GM19035 (cell line): ENCODE measurements at regions not wholly inside any gene's neighbourhood (a gene's known extent, or its start where the extent isn't known, plus 50 kb on each side); places are given as distances from the start of the nearest gene placed in this dataset.

Experiments
- ATAC-seq: cut with Tn5 transposase; IDR thresholded peaks from one replicate; pipeline ENCODE4 v1.9.1; 2021; ENCODE audit not compliant: unreplicated experiment

- no peak for ATAC-seq
Measured at GRCh38 chr18:8962855-8963635, 139.5 kb upstream of the NDUFV2 start.

DNA sequence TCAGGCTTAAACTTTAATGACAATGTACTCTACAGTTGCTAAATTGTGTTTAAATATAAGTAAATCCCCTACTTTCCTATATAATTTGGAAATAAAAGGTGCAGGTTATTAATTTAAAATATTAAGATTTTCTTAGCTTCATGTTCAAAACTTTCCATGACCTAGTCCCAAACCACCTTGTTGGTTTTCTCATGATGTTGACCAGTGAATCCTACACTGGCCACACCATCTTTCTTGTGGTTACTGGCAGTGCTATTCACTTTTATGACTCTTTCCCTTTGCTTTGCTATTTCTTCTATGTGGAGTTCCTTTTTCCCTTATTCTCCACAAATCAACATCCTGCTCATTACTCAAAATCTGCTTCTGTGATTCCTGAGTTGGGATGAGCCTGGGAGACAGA, 138.6 kb upstream of the NDUFV2 start:
- ATAC-seq: no peak

DNA sequence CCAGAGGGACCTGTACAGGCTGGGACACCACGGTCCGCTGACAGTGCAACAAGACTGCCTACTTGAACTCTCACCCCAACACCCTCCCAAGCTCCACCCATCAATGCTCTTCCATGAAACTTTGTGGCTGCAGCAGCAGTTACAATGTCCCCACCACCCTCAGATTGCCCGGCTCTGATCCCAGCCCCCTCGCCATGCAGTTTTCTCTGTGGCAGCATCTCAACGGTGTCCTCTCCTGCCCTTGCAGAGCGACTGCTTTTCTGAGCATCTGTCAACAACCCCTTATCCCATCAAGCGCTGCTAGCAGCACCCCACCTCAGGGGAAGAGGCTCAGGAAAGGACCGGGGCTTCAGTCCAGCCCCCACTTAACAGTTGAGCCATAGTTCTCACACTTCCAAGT, 137.1 kb upstream of the NDUFV2 start:
- no peak for ATAC-seq

- no peak for ATAC-seq
Measured at GRCh38 chr18:8966821-8967220, 135.7 kb upstream of the NDUFV2 start.

DNA sequence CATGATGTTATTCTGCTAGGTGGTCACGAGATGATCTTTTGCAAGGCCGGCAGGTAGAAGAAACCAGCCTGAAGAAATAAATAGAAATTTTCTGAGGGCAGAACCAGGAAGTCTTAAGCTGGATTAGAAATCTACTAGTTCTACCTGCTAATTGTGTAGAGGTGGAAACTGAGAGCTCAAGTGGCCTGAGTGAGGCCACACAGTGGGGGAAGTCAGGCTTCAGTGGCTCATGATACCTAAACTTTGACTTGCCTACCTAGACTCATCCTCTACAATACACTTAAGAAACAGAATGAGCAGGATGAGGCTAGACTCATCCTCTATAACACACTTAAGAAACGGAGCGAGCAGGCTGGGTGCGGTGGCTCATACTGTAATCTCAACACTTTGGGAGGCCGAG, 134.9 kb upstream of the NDUFV2 start:
- ATAC-seq: no peak

DNA sequence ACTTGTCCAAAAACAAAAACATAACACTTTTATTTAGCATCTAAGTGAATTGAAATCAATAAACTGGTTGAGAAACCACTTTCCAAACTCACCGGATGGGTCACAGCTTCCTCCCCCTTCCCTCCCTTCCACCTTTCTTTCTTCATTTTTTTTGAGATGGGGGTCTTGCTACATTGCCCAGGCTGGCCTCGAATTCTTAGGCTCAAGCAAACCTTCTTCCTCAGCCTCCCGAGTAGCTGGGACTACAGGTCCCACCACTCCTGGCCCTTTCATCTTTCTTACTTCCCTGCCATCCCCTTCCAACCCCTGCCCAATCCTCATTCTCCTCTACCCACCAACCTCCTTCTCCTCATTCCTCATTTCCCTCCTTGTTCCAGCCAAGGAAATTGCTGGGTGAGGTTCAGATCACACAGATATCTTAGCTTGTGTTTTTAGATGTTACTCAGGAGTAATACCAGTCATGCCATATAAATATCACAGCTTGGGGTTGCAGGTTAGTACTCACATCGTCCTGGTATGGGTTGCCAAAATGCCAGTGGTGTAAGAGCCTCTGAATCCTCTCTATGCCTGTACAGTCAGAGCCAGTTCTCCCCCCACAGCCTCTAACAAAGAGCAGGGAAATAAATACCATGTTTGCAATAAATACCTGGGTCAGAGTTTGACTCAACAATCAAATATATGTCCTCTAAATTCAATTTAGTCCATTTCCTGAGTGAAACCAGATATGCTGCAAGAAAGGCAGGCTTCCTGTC, 132.7 kb upstream of the NDUFV2 start:
- no peak for ATAC-seq

DNA sequence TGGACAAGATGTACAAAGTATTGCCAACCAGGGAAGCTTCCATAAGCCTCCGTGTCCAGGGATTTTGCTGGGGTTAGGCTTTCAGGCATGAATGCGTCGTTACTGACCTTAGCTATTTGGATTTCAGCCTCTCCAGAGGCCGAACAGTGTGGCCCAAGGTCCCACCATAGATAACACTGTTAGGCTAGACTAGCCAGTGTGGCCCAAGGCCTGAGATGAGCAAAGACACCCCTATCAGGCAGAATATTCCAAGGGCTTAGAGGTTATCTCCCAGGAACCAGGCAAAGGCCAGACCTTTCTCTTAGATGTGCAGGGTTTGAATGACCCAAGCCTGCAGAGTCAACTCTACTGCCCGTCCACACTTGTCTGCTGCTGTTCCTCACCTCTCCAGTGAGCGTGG, 131.7 kb upstream of the NDUFV2 start:
- ATAC-seq: no peak

DNA sequence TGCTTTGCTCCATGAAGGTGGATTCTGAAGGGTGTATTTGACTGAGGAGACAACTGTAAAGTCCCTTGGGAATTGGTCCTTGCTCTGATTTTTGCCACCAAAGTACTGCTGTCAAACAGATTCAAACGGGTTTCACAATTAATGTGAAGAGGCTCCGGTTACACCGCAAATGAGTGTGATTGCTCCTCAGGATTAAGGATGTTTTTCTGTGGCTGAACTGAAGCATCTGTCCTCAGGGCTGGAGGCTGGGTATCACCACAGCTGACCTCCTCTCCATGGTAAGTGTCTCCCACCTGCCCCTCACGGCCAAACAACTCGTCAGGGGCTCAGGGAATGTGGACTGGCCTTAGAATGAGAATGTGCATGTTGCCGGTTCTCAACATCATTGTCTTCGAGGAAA, 130.4 kb upstream of the NDUFV2 start:
- ATAC-seq: no peak

- no peak for ATAC-seq
Measured at GRCh38 chr18:8974279-8974678, 128.2 kb upstream of the NDUFV2 start.

- no peak for ATAC-seq
Measured at GRCh38 chr18:8974696-8975095, 127.8 kb upstream of the NDUFV2 start.

GRCh38 chr18:8975624-8976023, 126.9 kb upstream of the NDUFV2 start:
- no peak for ATAC-seq

DNA sequence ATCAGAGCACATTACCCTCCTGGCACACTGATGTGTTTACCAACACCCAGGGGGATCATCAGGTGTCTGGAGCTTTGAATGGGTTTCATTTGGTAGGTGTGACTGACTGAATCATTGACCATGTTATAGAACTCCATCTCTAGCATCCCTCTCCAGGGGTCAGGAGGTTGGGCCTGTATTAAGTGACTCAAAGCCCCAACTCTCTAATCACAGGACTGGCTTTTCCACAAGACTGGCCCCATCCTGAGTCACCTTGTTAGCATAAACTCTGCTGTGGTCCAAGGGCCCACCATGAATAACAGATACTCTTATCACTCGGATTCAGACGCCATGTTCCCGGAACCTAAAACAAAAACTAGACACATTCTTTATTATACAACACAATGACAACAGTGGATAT, 125.9 kb upstream of the NDUFV2 start:
- ATAC-seq: no peak

DNA sequence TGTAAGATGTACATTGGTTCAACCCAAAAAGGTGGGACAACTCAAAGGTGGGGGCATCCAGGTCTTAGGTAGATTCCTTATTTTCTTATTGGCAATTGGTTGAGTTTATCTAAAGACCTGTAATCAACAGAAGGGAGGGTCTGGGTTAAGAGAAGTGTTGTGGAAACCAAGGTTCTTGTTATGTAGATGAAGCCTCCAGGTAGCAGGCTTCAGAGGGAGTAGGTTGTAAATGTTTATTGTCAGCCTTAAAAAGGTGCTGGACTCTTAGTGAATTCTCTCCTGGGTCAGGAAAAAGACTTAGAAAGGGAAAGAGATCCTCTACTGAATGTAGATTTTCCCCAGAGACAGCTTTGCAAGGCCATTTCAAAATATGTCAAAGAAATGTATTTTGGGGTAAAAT, 125.3 kb upstream of the NDUFV2 start:
- ATAC-seq: no peak

GRCh38 chr18:8977701-8978100, 124.8 kb upstream of the NDUFV2 start:
- ATAC-seq: no peak

- no peak for ATAC-seq
Measured at GRCh38 chr18:8978394-8978793, 124.1 kb upstream of the NDUFV2 start.

DNA sequence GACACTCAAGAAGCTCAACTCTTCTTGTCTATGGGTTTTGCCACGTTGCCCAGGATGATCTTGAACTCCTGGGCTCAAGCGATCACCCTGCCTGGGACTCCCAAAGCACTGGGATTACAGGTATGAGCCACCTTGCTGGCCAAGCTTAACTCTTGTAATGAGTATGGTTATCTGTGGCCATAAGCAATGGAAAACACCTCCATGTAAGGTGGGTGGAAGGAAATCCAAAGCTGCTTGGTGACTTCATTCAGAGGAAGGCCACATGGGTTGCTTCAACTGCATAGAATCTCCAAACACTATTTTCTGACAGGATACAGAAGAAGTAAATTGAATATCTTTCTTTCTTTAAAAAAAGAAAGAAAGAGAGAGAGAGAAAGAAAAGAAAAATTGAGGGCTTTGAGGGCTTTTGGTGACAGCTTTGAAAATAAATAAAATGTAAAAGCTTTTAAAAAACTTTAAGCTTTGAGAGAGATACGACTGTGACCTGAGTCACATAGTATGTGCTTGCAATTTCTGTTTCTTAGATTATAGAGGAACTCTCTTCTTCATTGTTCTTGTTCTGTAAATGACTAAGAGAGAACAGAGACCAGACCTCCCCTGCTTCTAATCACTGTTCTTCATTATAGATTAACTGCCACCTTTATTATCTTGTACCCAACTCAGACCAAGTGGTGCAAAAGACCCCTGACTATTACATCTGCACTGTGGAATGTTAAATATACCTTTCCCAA, 123.1 kb upstream of the NDUFV2 start:
- no peak for ATAC-seq

- no peak for ATAC-seq
Measured at GRCh38 chr18:8980496-8980895, 122.0 kb upstream of the NDUFV2 start.

DNA sequence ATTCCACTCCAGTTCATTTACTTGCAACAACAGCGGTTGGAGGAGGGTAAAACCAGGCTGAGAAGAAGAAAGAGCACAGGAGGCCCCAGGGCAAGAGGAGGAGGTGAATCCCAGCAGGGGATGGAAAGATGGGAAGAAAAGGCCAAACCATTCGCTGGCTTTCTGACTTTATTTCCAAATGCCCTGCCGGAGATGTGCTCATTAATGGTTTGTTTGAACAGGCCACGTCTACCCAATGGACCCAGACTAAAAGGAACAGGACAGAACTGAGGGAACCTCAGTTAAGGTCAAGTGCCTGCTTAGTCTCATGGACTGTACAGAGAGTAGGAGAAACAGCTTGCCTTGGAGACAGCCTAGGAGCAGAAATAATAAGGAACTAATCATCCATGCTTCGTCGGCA, 121.6 kb upstream of the NDUFV2 start:
- no peak for ATAC-seq

GRCh38 chr18:8982416-8983183, 119.9 kb upstream of the NDUFV2 start:
- ATAC-seq: no peak

GRCh38 chr18:8983195-8983594, 119.3 kb upstream of the NDUFV2 start:
- ATAC-seq: no peak

- ATAC-seq: no peak
Measured at GRCh38 chr18:8984131-8984721, 118.3 kb upstream of the NDUFV2 start.
